Naive thymus-derived CD4-positive, alpha-beta T cell (primary cell): ENCODE measurements at regions not wholly inside any gene's neighbourhood (a gene's known extent, or its start where the extent isn't known, plus 50 kb on each side); places are given as distances from the start of the nearest gene placed in this dataset. TPM values are rescaled to one million over a fixed set of nuclear protein-coding genes. Genes with fewer than 3 reads are reported as not detected.
A peak's percentile ranks its signal among the peaks of the same experiment; 100 is the strongest.

Experiments
- ATAC-seq: fragments of 150-1000 bp; cut with Tn5 transposase; 2 replicates; pipeline ENCODE4 v1.10.0; 2021; ENCODE audit warnings: mild to moderate bottlenecking, moderate library complexity
- CTCF ChIA-PET: fragments of 350-600 bp; sonication (Branson Sonifier 250); formaldehyde crosslinking; loops from one replicate; lab custom pipeline; 2021; ENCODE audit warnings: antibody characterized with exemption; lab: Charles Lee
- POLR2A ChIA-PET: fragments of 350-600 bp; sonication (Branson Sonifier 250); formaldehyde crosslinking; loops from one replicate; lab custom pipeline; 2021; ENCODE audit warnings: antibody characterized with exemption, inconsistent platforms; lab: Charles Lee
- DNase-seq, 9 donors: peaks; one replicate each; pipeline versions ENCODE4 v3.0.0 to v3.0.0-alpha.2; 2020 to 2022; ENCODE audit warnings: mixed read lengths in 1 of 9
- H3K27ac ChIP-seq: one replicate; pipeline ENCODE4 v1.7.0; 2013; ENCODE audit warnings: mild to moderate bottlenecking, low read depth, low read length, moderate library complexity
- H3K27me3 ChIP-seq, 2 donors: one replicate each; pipeline ENCODE4 v1.7.0; 2013; ENCODE audit warnings: low read length in 2 of 2, mild to moderate bottlenecking in 2 of 2, moderate library complexity in 2 of 2; ENCODE audit not compliant: control insufficient read depth in 2 of 2, insufficient read depth in 2 of 2
- H3K36me3 ChIP-seq, 3 experiments: 1 replicate in 2 of 3; 2 replicates in 1 of 3; pipeline ENCODE4 v1.7.0; 2013; ENCODE audit warnings: low read length in 3 of 3, mild to moderate bottlenecking in 3 of 3, moderate library complexity in 1 of 3; ENCODE audit not compliant: insufficient read depth in 3 of 3, control insufficient read depth in 2 of 3
- H3K4me1 ChIP-seq, 2 donors: one replicate each; pipeline ENCODE4 v1.7.0; 2013; ENCODE audit warnings: low read length in 2 of 2, mild to moderate bottlenecking in 2 of 2, moderate library complexity in 1 of 2; ENCODE audit not compliant: control insufficient read depth in 2 of 2, insufficient read depth in 2 of 2
- H3K4me3 ChIP-seq: 2 replicates; pipeline ENCODE4 v1.7.0; 2013; ENCODE audit warnings: mild to moderate bottlenecking, low read length
- H3K9me3 ChIP-seq, 3 experiments: 1 replicate in 2 of 3; 2 replicates in 1 of 3; pipeline ENCODE4 v1.7.0; 2013; ENCODE audit warnings: low read length in 3 of 3; ENCODE audit not compliant: control insufficient read depth in 2 of 3
- H3K27ac Mint-ChIP-seq, 9 donors: one replicate each; pipeline ENCODE4 v1.8.0; 2020 to 2022; ENCODE audit warnings: mixed read lengths in 9 of 9, mild to moderate bottlenecking in 8 of 9, moderate library complexity in 5 of 9, inconsistent platforms in 2 of 9
- H3K27me3 Mint-ChIP-seq, 5 donors: one replicate each; pipeline ENCODE4 v1.8.0; 2021 to 2022; ENCODE audit warnings: mixed read lengths in 5 of 5, mild to moderate bottlenecking in 1 of 5
- H3K36me3 Mint-ChIP-seq, 5 donors: one replicate each; pipeline ENCODE4 v1.8.0; 2020 to 2022; ENCODE audit warnings: mixed read lengths in 5 of 5, mild to moderate bottlenecking in 3 of 5, inconsistent platforms in 1 of 5
- H3K4me1 Mint-ChIP-seq, 7 donors: one replicate each; pipeline ENCODE4 v1.8.0; 2020 to 2022; ENCODE audit warnings: mixed read lengths in 7 of 7, mild to moderate bottlenecking in 3 of 7, inconsistent platforms in 1 of 7
- H3K4me3 Mint-ChIP-seq, 10 donors: one replicate each; pipeline ENCODE4 v1.8.0; 2020 to 2022; ENCODE audit warnings: mild to moderate bottlenecking in 10 of 10, mixed read lengths in 10 of 10, moderate library complexity in 6 of 10, inconsistent platforms in 2 of 10
- H3K9me3 Mint-ChIP-seq, 11 donors: one replicate each; pipeline ENCODE4 v1.8.0; 2020 to 2022; ENCODE audit warnings: mixed read lengths in 11 of 11, mild to moderate bottlenecking in 4 of 11, inconsistent platforms in 1 of 11, moderate library complexity in 1 of 11
- intact Hi-C, 2 donors: fragments of 100-400 bp; cut with micrococcal nuclease; formaldehyde crosslinking; loops; one replicate each; pipeline ENCODE4 v1.15.1; 2023
- microRNA-seq: library from miRNA; unstranded; fragments of <30 nt; microRNA quantifications from one replicate; pipeline ENCODE4 v1.2.0, GENCODE V29; 2022; ENCODE audit warnings: borderline microRNAs expressed

DNA sequence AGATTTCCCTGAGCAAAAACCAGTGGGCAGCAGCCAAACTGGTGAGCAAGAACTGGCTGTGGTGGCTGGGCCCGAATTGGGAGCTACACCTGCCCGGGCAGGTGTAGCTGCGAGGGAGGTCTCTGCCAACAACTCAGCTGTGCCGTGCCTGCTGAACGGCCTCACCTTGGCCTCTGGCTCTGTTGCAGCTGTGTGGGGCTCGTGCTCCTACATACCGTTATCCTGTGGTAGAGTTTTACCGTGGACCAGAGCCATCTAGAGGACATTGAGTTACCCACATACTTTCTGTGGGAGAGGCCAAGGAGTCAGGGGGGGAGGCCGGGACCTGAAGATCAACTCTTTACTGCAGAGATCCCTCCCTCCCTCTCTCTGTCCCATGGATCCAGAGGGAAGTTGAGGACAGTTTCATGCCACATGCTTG, 113.2 kb downstream of the TM9SF2 start:
- ChIA-PET CTCF (interaction anchor here (1.4 to 2.7 kb wide), 2 partner anchors 9 to 86 kb away, joined by 7 to 15 read pairs; no protein-coding TSS in a partner anchor), POLR2A (interaction anchor here (1.1 kb wide), 1 partner anchor 9 kb away, joined by 4 read pairs; no protein-coding TSS in a partner anchor)
- Mint-ChIP-seq H3K4me1 (peaks cover 15 to 61% (median 35%) of the 10 kb centered on the region in 7 donors), H3K9me3 (no peaks in the 10 kb centered on the region), H3K36me3 (peaks cover 0 to 4% (median 2%) of the 10 kb centered on the region in 5 donors), H3K27ac (peak overlapping the region in 1 of 9 donors; percentile 25), H3K27me3 (peaks cover 0 to under 1% (median 0%) of the 10 kb centered on the region in 5 donors), H3K4me3 (peak overlapping the region in 1 of 10 donors; percentile 29)
- H3K4me1 ChIP-seq, result no peaks in the 10 kb centered on the region
- DNase-seq (peak in 3 of 9 donors; percentile 40 to 44 (median 40)), ATAC-seq (peak; percentile 87)
- H3K27ac ChIP-seq, result no peak overlapping the region
- intact Hi-C loops, result loop anchor here (1.0 to 10.0 kb wide), 5 partner anchors 8 to 440 kb away; partner anchors contain the start of gene CLYBL (in 2 of the 2)
- H3K9me3 ChIP-seq, result no peaks in the 10 kb centered on the region
- H3K27me3 ChIP-seq, result no peaks in the 10 kb centered on the region
- H3K36me3 ChIP-seq, result no peaks in the 10 kb centered on the region
- no peak overlapping the region for H3K4me3 ChIP-seq

Small RNAs in the stretch of these regions (microRNA-seq; reads per million reads assigned to microRNA genes)
- not detected for gene MIR4306
